ENCODE measurements at regions not wholly inside any gene's neighbourhood (a gene's known extent, or its start where the extent isn't known, plus 50 kb on each side); places are given as distances from the start of the nearest gene placed in this dataset.

DNA sequence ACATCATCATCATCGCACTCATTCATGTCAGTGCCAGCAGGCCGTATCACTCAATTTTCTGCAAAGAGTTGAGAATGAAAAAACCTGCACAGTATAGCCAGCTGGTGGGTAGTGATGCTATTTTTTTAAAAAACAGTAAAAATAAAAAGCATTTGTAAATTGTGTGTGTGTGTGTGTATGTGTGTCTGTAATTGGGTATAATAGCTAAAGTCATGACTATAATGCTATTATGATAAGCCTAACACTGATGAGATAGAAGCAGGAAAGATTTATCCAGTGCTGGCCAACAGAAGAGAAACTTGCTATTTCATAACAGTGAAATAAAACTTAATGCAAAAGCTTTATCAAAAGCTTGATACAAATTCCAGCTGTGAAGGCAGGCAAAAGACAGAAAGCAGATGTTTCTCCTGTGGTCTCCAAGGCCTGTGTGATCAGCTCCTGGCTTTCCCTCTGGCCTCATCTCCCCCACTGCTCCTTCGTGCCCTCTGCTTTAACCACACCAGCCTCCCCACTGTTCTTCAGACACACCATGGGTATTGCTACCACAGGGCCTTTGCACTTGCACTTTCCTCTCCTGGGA, 206.2 kb upstream of the IRX5 start:
- no peak for DNase-seq (ENCODE audit: low read depth)

GRCh38 chr16:54722210-54722676, 208.4 kb upstream of the IRX5 start:
- no peak for DNase-seq (ENCODE audit: low read depth)

- no peak for DNase-seq (ENCODE audit: low read depth)
Observed at GRCh38 chr16:54720259-54720658, 210.4 kb upstream of the IRX5 start.

DNA sequence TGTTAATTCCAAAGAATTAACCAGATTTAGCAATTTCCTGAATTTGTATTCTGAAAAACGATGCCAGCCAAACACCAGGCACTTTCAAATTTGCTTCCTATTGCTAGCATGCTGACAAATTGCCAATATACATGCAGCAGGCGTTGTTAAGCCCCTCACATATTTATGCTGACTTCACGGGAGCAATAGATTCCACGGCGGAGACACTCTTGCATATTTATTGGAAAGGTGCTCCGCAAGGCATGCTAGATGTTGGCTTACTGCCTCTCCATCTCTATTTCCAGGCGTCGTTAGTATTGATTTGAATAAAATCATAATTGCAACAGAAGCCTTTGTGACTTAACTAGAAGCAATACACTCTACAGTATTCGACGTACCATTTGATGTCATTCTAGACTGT, 211.0 kb upstream of the IRX5 start:
- no peak for DNase-seq (ENCODE audit: low read depth)

- no peak for DNase-seq (ENCODE audit: low read depth)
Observed at GRCh38 chr16:54718376-54718775, 212.3 kb upstream of the IRX5 start.

DNA sequence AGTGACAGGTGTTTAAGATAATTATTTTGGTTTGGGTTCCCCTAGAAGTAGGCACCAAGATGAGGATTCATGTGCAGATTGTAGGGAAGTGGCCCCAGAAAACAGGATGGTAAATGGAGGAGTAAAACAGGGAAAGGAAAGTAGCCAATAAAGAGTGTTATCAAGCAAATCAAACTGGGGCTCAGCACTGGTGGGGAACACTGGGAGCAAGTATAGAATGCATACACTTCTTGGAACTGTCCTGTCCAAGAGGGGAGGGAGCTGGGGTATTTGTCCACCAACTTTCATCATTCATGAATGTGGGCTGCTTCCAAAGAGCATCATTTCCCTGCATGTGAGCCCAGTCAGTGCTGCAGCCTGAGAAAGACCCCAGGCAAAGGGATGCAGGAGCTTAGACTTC, 215.7 kb upstream of the IRX5 start:
- no peak for DNase-seq (ENCODE audit: low read depth)

- no peak for DNase-seq (ENCODE audit: low read depth)
Observed at GRCh38 chr16:54712866-54713265, 217.8 kb upstream of the IRX5 start.

GRCh38 chr16:54707813-54708212, 222.9 kb upstream of the IRX5 start:
- no peak for DNase-seq (ENCODE audit: low read depth)

DNA sequence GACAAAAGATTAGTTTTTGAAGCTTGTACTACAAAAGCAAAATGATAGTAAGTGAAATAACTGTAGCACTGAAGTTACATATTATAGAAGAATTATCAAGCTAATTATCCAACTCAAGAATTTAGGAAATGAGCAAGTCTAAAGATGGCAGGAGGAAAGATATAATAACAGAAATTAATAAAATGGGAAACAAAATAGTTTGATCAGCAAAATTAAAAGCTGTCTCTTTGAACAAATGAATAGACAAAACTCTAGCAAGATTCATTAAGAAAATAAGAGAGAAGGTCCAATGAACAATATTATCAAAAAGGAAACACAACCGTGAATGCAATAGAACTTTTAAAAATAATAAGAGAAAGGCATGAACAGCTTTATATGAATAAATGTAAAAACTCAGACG, 224.3 kb upstream of the IRX5 start:
- no peak for DNase-seq (ENCODE audit: low read depth)

DNA sequence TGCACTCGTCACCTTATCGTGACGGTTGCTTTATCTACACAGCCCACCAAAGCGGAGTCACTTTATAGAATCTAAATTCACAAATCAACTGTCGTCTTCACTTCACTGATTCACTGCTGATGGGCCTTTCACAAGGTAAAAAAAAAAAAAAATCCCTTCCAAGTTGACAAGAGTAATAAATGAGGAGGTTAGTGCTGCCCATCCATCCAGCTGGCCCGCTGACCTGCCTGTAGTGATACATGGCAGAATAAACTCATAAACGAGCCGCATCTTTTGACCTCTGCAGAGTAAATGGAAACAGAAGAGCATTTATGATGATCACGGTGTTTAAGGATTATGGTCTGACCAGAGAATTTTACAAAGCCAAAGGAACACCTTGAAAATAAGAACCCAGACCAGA, 227.3 kb upstream of the IRX5 start:
- no peak for DNase-seq (ENCODE audit: low read depth)

- DNase-seq (ENCODE audit: low read depth) = no peak
Observed at GRCh38 chr16:54699656-54700055, 231.0 kb upstream of the IRX5 start.

DNA sequence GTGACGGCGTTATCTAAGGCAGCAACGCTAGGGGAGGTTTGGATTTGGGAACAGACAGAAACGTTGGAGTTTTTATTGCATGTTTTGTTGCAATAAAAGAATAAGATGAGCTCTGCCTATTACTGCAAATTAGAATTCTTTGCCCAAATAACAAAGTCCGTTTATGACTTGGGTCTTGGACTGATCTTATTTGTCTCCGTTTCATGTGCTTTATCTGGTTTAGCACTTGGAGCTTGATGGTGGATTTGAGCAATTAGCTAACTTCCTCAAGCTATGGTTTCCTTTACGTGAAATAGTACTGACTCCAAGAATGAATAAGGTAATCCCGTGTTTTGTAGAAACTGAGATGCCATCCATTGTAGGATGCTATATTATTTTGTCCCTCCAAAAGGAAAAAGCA, 233.0 kb upstream of the IRX5 start:
- DNase-seq (ENCODE audit: low read depth) = no peak

GRCh38 chr16:54696970-54697369, 233.7 kb upstream of the IRX5 start:
- no peak for DNase-seq (ENCODE audit: low read depth)

GRCh38 chr16:54696522-54696921, 234.1 kb upstream of the IRX5 start:
- no peak for DNase-seq (ENCODE audit: low read depth)

GRCh38 chr16:54694651-54695050, 236.0 kb upstream of the IRX5 start:
- no peak for DNase-seq (ENCODE audit: low read depth)

- DNase-seq (ENCODE audit: low read depth) = no peak
Observed at GRCh38 chr16:54693864-54694263, 236.8 kb upstream of the IRX5 start.

DNA sequence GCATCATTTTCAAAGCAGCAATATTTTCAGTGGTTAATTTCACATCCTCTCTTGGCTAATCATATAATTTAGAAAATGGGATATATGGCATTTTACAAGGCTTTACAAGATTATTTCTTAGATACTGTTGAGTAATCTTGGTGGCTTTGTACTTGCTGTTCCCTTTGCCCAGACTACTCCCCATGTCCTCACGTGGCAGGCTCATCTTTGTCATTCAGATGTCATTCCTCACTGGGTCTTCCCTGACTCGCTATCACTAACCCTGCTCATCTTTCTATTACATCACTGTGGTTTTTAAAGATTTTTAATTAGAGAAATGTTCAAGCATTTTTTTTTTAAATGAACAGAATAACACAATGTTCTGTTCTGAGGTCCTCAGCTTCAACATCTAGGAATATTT, 240.0 kb upstream of the IRX5 start:
- no peak for DNase-seq (ENCODE audit: low read depth)

DNA sequence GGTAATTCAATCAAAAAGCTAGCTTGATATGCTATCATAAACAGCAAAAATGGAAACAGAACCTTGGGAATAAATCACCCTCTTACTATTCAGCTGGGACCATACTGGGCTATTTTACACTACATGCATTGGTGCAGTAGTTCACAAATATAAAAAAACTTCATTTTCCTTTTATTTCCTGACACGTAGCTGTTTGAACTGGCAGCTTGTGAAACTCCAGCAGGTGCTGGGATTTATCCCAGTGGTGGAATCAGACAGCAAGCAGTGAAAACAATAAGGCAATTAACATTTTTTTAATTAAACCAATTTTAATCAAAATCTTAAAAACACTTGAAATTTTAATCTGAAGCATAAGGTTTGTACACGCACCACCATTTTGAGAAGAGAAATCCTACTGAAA, 240.4 kb upstream of the IRX5 start:
- no peak for DNase-seq (ENCODE audit: low read depth)

GRCh38 chr16:54689072-54689865, 241.4 kb upstream of the IRX5 start:
- no peak for DNase-seq (ENCODE audit: low read depth)

- no peak for DNase-seq (ENCODE audit: low read depth)
Observed at GRCh38 chr16:54688339-54688738, 242.3 kb upstream of the IRX5 start.

DNA sequence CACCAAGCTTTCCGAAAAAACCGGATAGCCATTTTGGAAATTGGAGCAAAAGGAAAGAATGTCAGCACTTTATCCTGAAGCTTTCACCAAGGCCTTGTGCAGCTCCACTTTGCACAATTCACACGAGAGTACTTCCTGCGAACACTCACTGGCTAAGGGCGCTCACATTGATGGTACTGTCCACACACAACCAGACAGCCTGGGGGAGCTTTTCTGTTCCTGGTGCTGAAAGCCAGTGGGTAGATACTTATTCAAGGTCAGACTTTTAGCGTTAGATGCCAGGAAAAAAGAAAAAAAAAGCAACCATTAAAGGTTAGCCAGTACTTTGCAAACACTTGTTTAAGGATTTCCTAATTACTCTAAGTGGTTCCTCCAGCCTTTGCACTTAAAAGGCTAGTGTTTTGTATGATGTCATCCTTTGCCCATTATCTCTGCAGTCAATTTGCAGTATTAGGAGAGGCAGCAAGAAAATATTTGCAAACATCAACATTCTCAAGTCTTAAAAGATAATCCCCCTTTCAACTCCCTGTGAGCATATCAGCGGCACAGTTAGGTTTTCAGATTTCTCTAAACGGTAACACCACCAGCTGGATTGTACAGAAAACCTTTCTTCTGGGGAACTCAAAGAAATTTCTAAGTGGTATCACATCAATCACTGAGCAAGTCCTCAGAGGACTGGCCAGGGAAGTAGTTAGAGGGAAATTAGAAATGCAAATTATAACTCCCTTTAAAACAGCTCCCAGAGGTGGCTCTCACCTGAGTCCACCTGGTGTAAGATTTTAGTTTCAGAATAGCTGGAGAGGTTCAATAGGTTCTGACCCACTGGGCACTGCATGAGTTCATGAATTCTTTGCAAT, 243.4 kb upstream of the IRX5 start:
- no peak for DNase-seq (ENCODE audit: low read depth)

DNA sequence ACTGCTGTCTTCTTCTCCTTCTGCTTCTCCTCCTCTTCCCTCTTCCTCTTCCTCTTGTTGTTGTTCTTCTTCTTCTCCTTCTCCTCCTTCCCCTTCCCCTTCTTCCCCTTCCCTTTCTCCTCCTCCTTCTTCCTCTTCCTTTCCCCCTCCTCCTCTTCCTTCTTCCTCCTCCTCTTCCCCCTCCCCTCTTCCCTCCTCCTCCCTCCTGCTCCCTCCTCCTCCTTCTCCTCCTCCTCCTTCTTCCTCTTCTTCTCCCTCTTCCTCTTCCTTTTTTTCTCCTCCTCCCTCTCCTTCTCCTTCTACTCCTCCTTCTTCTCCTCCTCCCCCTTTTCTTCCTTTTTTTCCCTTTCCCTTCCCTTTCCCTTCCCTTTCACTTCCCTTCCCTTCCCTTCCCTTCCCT, 245.0 kb upstream of the IRX5 start:
- DNase-seq (ENCODE audit: low read depth) = no peak

DNA sequence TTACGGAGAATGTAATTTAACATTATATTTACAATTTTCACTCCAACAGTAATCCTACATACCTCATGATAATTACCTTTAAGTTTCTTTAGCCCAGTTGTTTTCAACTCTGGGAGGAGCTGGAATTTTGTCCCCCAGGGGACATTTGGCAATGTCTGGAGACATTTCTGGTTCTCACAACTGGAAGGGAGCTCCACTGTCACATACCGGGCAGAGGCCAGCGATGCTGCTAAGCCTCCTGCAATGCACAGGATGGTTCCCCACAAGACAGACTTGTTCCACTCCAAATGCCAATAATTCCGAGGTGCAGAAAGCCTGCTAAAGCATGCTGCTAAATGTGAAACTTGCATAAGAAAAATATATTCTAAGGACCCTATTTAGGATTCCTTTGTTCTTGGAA, 251.1 kb upstream of the IRX5 start:
- DNase-seq (ENCODE audit: low read depth) = no peak
